Breast epithelium (tissue), 4 donors: ENCODE measurements at regions not wholly inside any gene's neighbourhood (a gene's known extent, or its start where the extent isn't known, plus 50 kb on each side); places are given as distances from the start of the nearest gene placed in this dataset.
A peak's percentile ranks its signal among the peaks of the same experiment; 100 is the strongest.

ENCODE experiments used
- DNase-seq, 2 donors: peaks; one replicate each; pipeline ENCODE4 v3.0.0-alpha.2; 2019; ENCODE audit warnings: low spot score in 2 of 2
- H3K27ac ChIP-seq, 2 donors: fragments of 200-600 bp; sonication (generic) in 1 of 2; one replicate each; pipeline ENCODE4 v1.5.1; 2016 to 2019; ENCODE audit warnings: mild to moderate bottlenecking in 1 of 2
- H3K27me3 ChIP-seq, 2 donors: fragments of 200-600 bp; sonication (generic) in 1 of 2; one replicate each; pipeline versions ENCODE4 v1.5.1 to v1.6.0; 2017 to 2019; ENCODE audit warnings: control low read depth in 1 of 2, mild to moderate bottlenecking in 1 of 2
- H3K36me3 ChIP-seq: fragments of 200-600 bp; one replicate; pipeline ENCODE4 v1.5.1; 2019
- H3K4me1 ChIP-seq, 2 donors: fragments of 200-600 bp; sonication (generic); one replicate each; pipeline ENCODE4 v1.5.1; 2016 to 2019; ENCODE audit warnings: control low read depth in 1 of 2
- H3K4me3 ChIP-seq, 3 donors: fragments of 200-600 bp; sonication (generic); 1 replicate in 2 of 3; 2 replicates in 1 of 3; pipeline ENCODE4 v1.5.1; 2016 to 2019; ENCODE audit warnings: mild to moderate bottlenecking in 3 of 3, moderate library complexity in 2 of 3
- H3K9me3 ChIP-seq, 2 donors: fragments of 200-600 bp; sonication (generic) in 1 of 2; one replicate each; pipeline ENCODE4 v1.5.1; 2016 to 2019; ENCODE audit warnings: control low read depth in 1 of 2
- POLR2A ChIP-seq: fragments of 450-650 bp; IDR thresholded peaks from one replicate; pipeline ENCODE4 v1.6.1; 2016; ENCODE audit warnings: antibody characterized with exemption, mild to moderate bottlenecking, moderate library complexity
- POLR2AphosphoS5 ChIP-seq, 3 donors: sonication (generic); formaldehyde crosslinking; IDR thresholded peaks; one replicate each; pipeline ENCODE4 v1.6.1; 2017; ENCODE audit warnings: antibody characterized with exemption in 3 of 3
- intact Hi-C: fragments of 100-400 bp; cut with DNase I; formaldehyde crosslinking; loops from one replicate; pipeline ENCODE4 v1.15.1; 2023; ENCODE audit warnings: low total_unique reads
- TF ChIP-seq, protein P1 (sequence below), 3 donors: fragments of 450-650 bp; IDR thresholded peaks; one replicate each; pipeline ENCODE4 v1.5.1; 2016 to 2017; ENCODE audit warnings: antibody characterized with exemption in 3 of 3, mild to moderate bottlenecking in 3 of 3, moderate library complexity in 3 of 3

- no peak overlapping the region for H3K27ac ChIP-seq
- H3K27me3 ChIP-seq = no peaks in the 10 kb centered on the region
- peaks cover 0 to 4% of the 10 kb centered on the region in 2 donors for H3K4me1 ChIP-seq
- TF ChIP-seq, protein P1, sequence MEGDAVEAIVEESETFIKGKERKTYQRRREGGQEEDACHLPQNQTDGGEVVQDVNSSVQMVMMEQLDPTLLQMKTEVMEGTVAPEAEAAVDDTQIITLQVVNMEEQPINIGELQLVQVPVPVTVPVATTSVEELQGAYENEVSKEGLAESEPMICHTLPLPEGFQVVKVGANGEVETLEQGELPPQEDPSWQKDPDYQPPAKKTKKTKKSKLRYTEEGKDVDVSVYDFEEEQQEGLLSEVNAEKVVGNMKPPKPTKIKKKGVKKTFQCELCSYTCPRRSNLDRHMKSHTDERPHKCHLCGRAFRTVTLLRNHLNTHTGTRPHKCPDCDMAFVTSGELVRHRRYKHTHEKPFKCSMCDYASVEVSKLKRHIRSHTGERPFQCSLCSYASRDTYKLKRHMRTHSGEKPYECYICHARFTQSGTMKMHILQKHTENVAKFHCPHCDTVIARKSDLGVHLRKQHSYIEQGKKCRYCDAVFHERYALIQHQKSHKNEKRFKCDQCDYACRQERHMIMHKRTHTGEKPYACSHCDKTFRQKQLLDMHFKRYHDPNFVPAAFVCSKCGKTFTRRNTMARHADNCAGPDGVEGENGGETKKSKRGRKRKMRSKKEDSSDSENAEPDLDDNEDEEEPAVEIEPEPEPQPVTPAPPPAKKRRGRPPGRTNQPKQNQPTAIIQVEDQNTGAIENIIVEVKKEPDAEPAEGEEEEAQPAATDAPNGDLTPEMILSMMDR (IDR thresholded peaks at IDR 0.05) = no peak
- TF ChIP-seq POLR2A (no peak), POLR2AphosphoS5 (IDR thresholded peaks at IDR 0.05) (no peak)
- DNase-seq = no peak
- intact Hi-C loops = no loop called here
- H3K4me3 ChIP-seq = no peak overlapping the region
- H3K9me3 ChIP-seq = no peaks in the 10 kb centered on the region
- H3K36me3 ChIP-seq = no peaks in the 10 kb centered on the region
Measured at GRCh38 chr2:55116598-55116964, 66.3 kb upstream of the RTN4 start.

DNA sequence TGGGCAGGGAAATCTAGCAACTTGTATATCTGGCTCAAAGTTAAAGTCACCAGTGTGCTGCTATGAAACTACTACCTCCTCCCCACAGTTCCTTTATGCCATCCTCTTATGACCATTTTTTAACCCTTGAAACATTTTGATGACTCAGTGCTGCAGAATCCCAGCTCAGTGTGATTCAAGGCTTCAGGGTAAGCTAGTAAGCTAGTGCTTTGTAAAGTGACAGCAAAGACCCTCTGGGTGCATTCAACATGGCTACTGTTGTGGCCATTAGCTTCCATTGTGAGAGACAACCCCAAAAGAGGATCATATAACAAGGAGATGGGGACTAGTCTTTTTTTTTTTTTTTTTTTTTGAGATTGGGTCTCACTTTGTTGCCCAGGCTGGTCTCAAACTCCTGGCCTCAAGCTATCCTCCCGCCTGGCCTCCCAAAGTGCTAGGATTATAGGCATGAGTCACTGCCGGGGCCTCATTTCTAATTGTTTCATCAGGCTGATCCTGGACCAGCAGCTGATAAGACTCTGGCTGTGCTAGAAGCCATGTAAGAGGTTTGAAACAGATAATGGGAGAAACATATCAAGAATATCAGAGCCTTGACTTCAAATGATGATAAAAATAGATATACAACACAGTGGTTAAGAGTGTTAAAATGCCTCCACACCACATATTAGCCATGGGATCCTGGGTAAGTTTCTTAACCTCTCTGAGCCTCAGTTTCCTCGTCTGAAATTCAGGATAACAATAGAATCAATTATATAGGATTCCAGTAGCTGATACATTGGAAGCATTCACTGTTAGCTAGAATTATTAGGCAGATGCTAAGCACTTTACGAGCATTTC lies 65.7 kb upstream of the RTN4 start:
- intact Hi-C loops = no loop called here
- Histone ChIP-seq H3K27me3 (no peaks in the 10 kb centered on the region), H3K36me3 (no peaks in the 10 kb centered on the region), H3K9me3 (no peaks in the 10 kb centered on the region), H3K4me3 (no peak overlapping the region), H3K27ac (no peak overlapping the region), H3K4me1 (peaks cover 0 to 2% of the 10 kb centered on the region in 2 donors)
- DNase-seq = no peak
- TF ChIP-seq POLR2A (no peak), POLR2AphosphoS5 (IDR thresholded peaks at IDR 0.05) (no peak)
- TF ChIP-seq, protein P1 (IDR thresholded peaks at IDR 0.05) = no peak

- no peak for DNase-seq
Measured at GRCh38 chr2:55114597-55114996, 64.3 kb upstream of the RTN4 start.

DNA sequence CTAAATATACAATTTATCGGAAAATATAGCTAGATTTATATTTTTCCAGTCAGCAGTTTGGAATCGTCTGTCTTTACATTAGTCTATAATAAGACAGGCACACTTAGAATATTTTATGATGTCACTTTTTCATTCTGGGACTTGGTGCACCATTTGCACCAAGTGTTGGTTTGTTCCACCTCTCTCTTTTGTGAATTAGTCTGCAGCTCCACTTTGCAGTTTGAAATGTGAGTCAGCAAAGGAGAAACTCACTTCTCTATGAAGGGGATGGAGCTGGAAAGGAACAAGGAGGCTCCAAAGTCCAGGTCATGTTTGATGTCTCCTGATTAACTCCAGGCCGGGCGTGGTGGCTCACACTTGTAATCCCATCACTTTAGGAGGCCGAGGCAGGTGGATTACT lies 63.8 kb upstream of the RTN4 start:
- Histone ChIP-seq H3K4me3 (no peak overlapping the region), H3K9me3 (no peaks in the 10 kb centered on the region), H3K36me3 (no peaks in the 10 kb centered on the region), H3K27ac (no peak overlapping the region), H3K4me1 (no peaks in the 10 kb centered on the region), H3K27me3 (no peaks in the 10 kb centered on the region)
- no peak for DNase-seq
- intact Hi-C loops = no loop called here
- no peak for TF ChIP-seq POLR2A

More at GRCh38 chr2:55114597-55114996, 64.3 kb upstream of the RTN4 start:
- H3K4me1 ChIP-seq = no peaks in the 10 kb centered on the region
- TF ChIP-seq POLR2AphosphoS5 (IDR thresholded peaks at IDR 0.05) (no peak), POLR2A (no peak)
- TF ChIP-seq, protein P1 (IDR thresholded peaks at IDR 0.05) = no peak
- H3K36me3 ChIP-seq = no peaks in the 10 kb centered on the region
- no peaks in the 10 kb centered on the region for H3K27me3 ChIP-seq
- no peak overlapping the region for H3K4me3 ChIP-seq
- intact Hi-C loops = no loop called here
- no peaks in the 10 kb centered on the region for H3K9me3 ChIP-seq
- no peak overlapping the region for H3K27ac ChIP-seq

DNA sequence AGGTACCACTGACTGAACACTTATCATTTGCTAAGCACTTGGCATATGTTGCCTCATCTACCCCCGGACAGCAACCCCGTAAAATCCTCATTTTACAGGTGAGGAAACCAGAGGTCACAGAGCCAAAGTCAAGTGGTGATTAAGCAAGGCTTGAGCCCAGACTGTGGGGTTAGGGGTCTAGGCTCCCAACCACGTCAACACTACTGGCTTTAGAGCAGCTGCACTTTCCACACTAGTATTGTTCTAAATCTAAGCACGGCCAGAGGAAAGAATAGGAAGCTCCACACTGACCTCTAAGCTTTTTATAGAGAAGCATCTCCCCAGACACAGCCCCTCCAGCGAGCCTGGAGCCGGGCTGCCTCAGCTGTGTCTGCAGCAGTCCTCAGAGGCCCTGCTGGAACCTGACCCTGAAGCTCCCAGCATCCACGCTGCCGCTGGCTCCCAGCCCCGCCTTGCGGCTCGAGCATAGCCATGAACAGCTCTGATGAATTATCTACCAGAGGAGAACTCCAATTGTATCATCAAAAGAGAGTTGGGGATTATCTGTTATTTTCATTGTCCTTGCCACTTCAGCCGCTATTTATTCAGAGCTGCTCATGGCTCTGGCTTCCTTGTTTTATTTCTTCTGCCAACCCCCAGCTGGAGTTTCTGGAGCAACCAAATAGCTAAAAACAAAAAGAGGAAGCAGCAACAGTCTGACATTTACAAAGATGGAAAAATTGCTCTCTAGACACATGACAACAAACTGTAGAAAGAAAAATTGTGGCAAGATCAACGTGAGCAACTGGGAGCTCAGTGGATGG lies 62.2 kb upstream of the RTN4 start:
- Histone ChIP-seq H3K27ac (peak overlapping the region; percentile 72 to 82), H3K36me3 (no peaks in the 10 kb centered on the region), H3K4me1 (no peaks in the 10 kb centered on the region), H3K9me3 (no peaks in the 10 kb centered on the region), H3K4me3 (no peak overlapping the region), H3K27me3 (no peaks in the 10 kb centered on the region)
- DNase-seq = peak in 1 of 2 donors; percentile 34
- intact Hi-C loops = no loop called here
- TF ChIP-seq POLR2A (no peak), POLR2AphosphoS5 (IDR thresholded peaks at IDR 0.05) (peak in 1 of 3 donors; percentile 76)
